B cell (primary cell): ENCODE measurements at regions not wholly inside any gene's neighbourhood (a gene's known extent, or its start where the extent isn't known, plus 50 kb on each side); places are given as distances from the start of the nearest gene placed in this dataset.

Experiments used
- ATAC-seq: fragments of 200-7000 bp; cut with Tn5 transposase; one replicate; pipeline ENCODE4 v1.10.0; 2021; ENCODE audit warnings: low read depth, mild to moderate bottlenecking, moderate number of reproducible peaks, moderate library complexity
- CTCF ChIA-PET: fragments of 350-600 bp; sonication (Branson Sonifier 250); formaldehyde crosslinking; loops from one replicate; lab custom pipeline; 2021; ENCODE audit warnings: antibody characterized with exemption, inconsistent platforms; lab: Charles Lee
- POLR2A ChIA-PET: fragments of 350-600 bp; sonication (Branson Sonifier 250); formaldehyde crosslinking; loops from one replicate; lab custom pipeline; 2021; ENCODE audit warnings: antibody characterized with exemption; lab: Charles Lee
- DNase-seq: peaks from one replicate; pipeline ENCODE4 v3.0.0; 2013
- H2AFZ ChIP-seq: 2 replicates; pipeline ENCODE4 v1.6.1; 2012; ENCODE audit warnings: mild to moderate bottlenecking, low read depth, low read length; ENCODE audit not compliant: insufficient read depth, poor library complexity, severe bottlenecking
- H3K27ac ChIP-seq, 2 donors: 1 replicate in 1 of 2; 2 replicates in 1 of 2; pipeline ENCODE4 v1.5.1; 2012 to 2013; ENCODE audit warnings: low read length in 2 of 2, mild to moderate bottlenecking in 2 of 2, moderate library complexity in 1 of 2
- H3K27me3 ChIP-seq, 4 experiments: fragments of 200-600 bp in 1 of 4; sonication (generic) in 1 of 4; replicated peaks in 1 of 4; 1 replicate in 2 of 4; 2 replicates in 2 of 4; pipeline versions ENCODE4 v1.6.1 to v1.7.0; 2013 to 2016; ENCODE audit warnings: low read length in 3 of 4, mild to moderate bottlenecking in 2 of 4, mixed read lengths in 1 of 4, moderate library complexity in 1 of 4; ENCODE audit not compliant: insufficient read depth in 4 of 4, control insufficient read depth in 3 of 4; ENCODE audit errors: control extremely low read depth in 1 of 4
- H3K36me3 ChIP-seq, 2 experiments: replicated peaks in 1 of 2; 1 replicate in 1 of 2; 2 replicates in 1 of 2; pipeline versions ENCODE4 v1.6.1 to v1.7.1; 2013; ENCODE audit warnings: low read length in 1 of 2; ENCODE audit not compliant: insufficient read depth in 2 of 2, control insufficient read depth in 1 of 2; ENCODE audit errors: control extremely low read depth in 1 of 2, extremely low read depth in 1 of 2
- H3K4me1 ChIP-seq, 2 donors: fragments of 200-600 bp in 1 of 2; sonication (generic) in 1 of 2; 1 replicate in 1 of 2; 2 replicates in 1 of 2; pipeline versions ENCODE4 v1.5.1 to v1.6.1; 2013 to 2017; ENCODE audit warnings: low read length in 2 of 2; ENCODE audit not compliant: control insufficient read depth in 2 of 2, insufficient read depth in 2 of 2
- H3K4me2 ChIP-seq: replicated peaks from 2 replicates; pipeline ENCODE3; 2012; ENCODE audit warnings: mild to moderate bottlenecking, low read depth, low read length; ENCODE audit not compliant: poor library complexity, severe bottlenecking
- H3K4me3 ChIP-seq, 5 experiments: fragments of 200-600 bp in 1 of 5; sonication (generic) in 1 of 5; 1 replicate in 3 of 5; 2 replicates in 2 of 5; pipeline versions ENCODE4 v1.5.1 to v1.7.0; 2011 to 2016; ENCODE audit warnings: low read length in 4 of 5, mild to moderate bottlenecking in 4 of 5, low read depth in 2 of 5, control low read depth in 1 of 5, moderate library complexity in 1 of 5; ENCODE audit not compliant: insufficient read depth in 1 of 5; ENCODE audit errors: control extremely low read depth in 1 of 5, extremely low read depth in 1 of 5
- H3K79me2 ChIP-seq: fragments of 200-600 bp; sonication (generic); one replicate; pipeline ENCODE4 v1.6.0; 2016; ENCODE audit warnings: low read length; ENCODE audit not compliant: control insufficient read depth, insufficient read depth
- H3K9ac ChIP-seq: fragments of 200-600 bp; sonication (generic); 2 replicates; pipeline ENCODE4 v1.6.1; 2017; ENCODE audit warnings: mild to moderate bottlenecking, low read length, moderate library complexity
- H3K9me3 ChIP-seq, 3 donors: one replicate each; pipeline versions ENCODE4 v1.6.1 to v1.7.1; 2013; ENCODE audit warnings: low read length in 2 of 3; ENCODE audit not compliant: control insufficient read depth in 2 of 3, insufficient read depth in 1 of 3; ENCODE audit errors: control extremely low read depth in 1 of 3
- H4K20me1 ChIP-seq: 2 replicates; pipeline ENCODE4 v1.6.0; 2012; ENCODE audit warnings: mild to moderate bottlenecking, low read length; ENCODE audit not compliant: insufficient read depth, control insufficient read depth, poor library complexity, severe bottlenecking
- H3K27ac Mint-ChIP-seq: one replicate; pipeline ENCODE4 v1.8.0; 2021; ENCODE audit warnings: mixed read lengths
- H3K27me3 Mint-ChIP-seq: one replicate; pipeline ENCODE4 v1.8.0; 2021; ENCODE audit warnings: mixed read lengths
- H3K4me1 Mint-ChIP-seq: one replicate; pipeline ENCODE4 v1.8.0; 2021; ENCODE audit warnings: mixed read lengths
- H3K4me3 Mint-ChIP-seq: one replicate; pipeline ENCODE4 v1.8.0; 2021; ENCODE audit warnings: mixed read lengths
- H3K9me3 Mint-ChIP-seq: one replicate; pipeline ENCODE4 v1.8.0; 2022; ENCODE audit warnings: mixed read lengths; ENCODE audit not compliant: insufficient read depth
- CTCF ChIP-seq: fragments of 200-600 bp; IDR thresholded peaks from one replicate; pipeline ENCODE4 v1.8.0; 2022; ENCODE audit warnings: antibody characterized with exemption, mild to moderate bottlenecking
- EZH2 ChIP-seq: IDR thresholded peaks from 2 replicates; pipeline ENCODE4 v1.6.1; 2012; ENCODE audit warnings: borderline replicate concordance, low read depth, mild to moderate bottlenecking, moderate library complexity, low read length; ENCODE audit not compliant: insufficient read depth, poor library complexity, severe bottlenecking
- WGBS: methylation state at CpG from one replicate; pipeline ENCODE4 v1.1.5; 2013; ENCODE audit warnings: missing lambda C conversion rate; ENCODE audit not compliant: insufficient coverage; 5-methylcytosine and 5-hydroxymethylcytosine counted together
- intact Hi-C: fragments of 100-400 bp; cut with micrococcal nuclease; formaldehyde crosslinking; loops from one replicate; pipeline ENCODE4 v1.10.0; 2022

DNA sequence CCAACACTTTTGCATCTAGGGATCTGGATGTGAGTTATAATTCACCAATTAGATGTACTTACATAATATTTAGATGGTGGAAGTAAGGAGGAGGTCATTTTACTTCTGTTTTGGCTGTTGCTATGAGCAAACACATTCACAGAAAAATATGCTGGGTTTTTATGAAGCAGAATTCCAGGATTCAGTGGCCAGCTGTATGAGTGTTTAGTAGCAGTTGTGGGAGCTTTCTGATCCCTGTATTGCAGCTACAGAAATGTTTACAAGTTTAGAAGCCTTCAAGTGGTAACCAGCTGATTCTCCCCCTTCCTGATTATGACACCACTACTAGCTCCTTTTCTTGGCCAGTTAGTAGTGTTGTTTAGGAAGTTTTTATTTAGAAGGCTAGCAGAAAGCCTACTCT, 177.0 kb downstream of the TENT5A start:
- ChIA-PET CTCF (no interaction called here), POLR2A (no interaction called here)
- intact Hi-C loops: no loop called here
- H3K9me3 ChIP-seq: peaks cover 0 to 5% (median 0%) of the 10 kb centered on the region in 3 donors
- Mint-ChIP-seq H3K4me1 (no peaks in the 10 kb centered on the region), H3K4me3 (no peak overlapping the region), H3K27ac (no peak overlapping the region), H3K27me3 (no peaks in the 10 kb centered on the region), H3K9me3 (no peaks in the 10 kb centered on the region)
- TF ChIP-seq CTCF (no peak), EZH2 (no peak)
- DNase-seq (no peak), ATAC-seq (no peak)
- H3K4me1 ChIP-seq: no peaks in the 10 kb centered on the region
- H3K4me3 ChIP-seq: no peak overlapping the region
- no peak overlapping the region for H3K4me2 ChIP-seq
- no peaks in the 10 kb centered on the region for H4K20me1 ChIP-seq
- no peaks in the 10 kb centered on the region for H3K79me2 ChIP-seq
- H3K9ac ChIP-seq: no peak overlapping the region
- H3K27ac ChIP-seq: no peak overlapping the region
- H3K36me3 ChIP-seq: no peaks in the 10 kb centered on the region
- no peak overlapping the region for H2AFZ ChIP-seq
- no peaks in the 10 kb centered on the region for H3K27me3 ChIP-seq

GRCh38 chr6:81572020-81572419, 180.5 kb downstream of the TENT5A start:
- Histone ChIP-seq H3K27me3 (no peaks in the 10 kb centered on the region), H3K9ac (no peak overlapping the region), H2AFZ (no peak overlapping the region), H3K27ac (no peak overlapping the region), H4K20me1 (no peaks in the 10 kb centered on the region), H3K9me3 (no peaks in the 10 kb centered on the region), H3K4me2 (no peak overlapping the region), H3K36me3 (no peaks in the 10 kb centered on the region), H3K79me2 (no peaks in the 10 kb centered on the region), H3K4me3 (no peak overlapping the region), H3K4me1 (no peaks in the 10 kb centered on the region)
- POLR2A ChIA-PET: no interaction called here
- no peaks in the 10 kb centered on the region for H3K9me3 Mint-ChIP-seq
- TF ChIP-seq CTCF (no peak), EZH2 (no peak)
- no peak overlapping the region for H3K27ac Mint-ChIP-seq
- no peaks in the 10 kb centered on the region for H3K27me3 Mint-ChIP-seq
- no peak for ATAC-seq
- CTCF ChIA-PET: no interaction called here
- DNase-seq: no peak
- 100% methylated on average over 2 of the region's 2 CpGs for WGBS
- H3K4me1 Mint-ChIP-seq: no peaks in the 10 kb centered on the region
- no peak overlapping the region for H3K4me3 Mint-ChIP-seq
- intact Hi-C loops: no loop called here
